ENCODE measurements at regions not wholly inside any gene's neighbourhood (a gene's known extent, or its start where the extent isn't known, plus 50 kb on each side); places are given as distances from the start of the nearest gene placed in this dataset.
"Not testable (repeated sequence)": the region's sequence is repeated elsewhere in the genome, so short reads cannot be mapped to it uniquely, and the experiment has no call there.

- not testable (repeated sequence) for H3K36me3 ChIP-seq; H3K4me3 ChIP-seq; H3K27me3 ChIP-seq; H3K9me3 ChIP-seq; H3K27ac ChIP-seq; H3K4me1 ChIP-seq; DNase-seq (ENCODE audit: low spot score in 2 of 2)
- WGBS, 2 donors: 93 to 100% methylated on average over 1 of the region's 1 CpG
These were observed 132.7 kb downstream of the SNX10 start for GRCh38 chr7:26424319-26424718.

- 67 to 84% methylated on average over 1 of the region's 1 CpG for WGBS, 2 donors
- H3K4me1 ChIP-seq: no peaks in the 10 kb centered on the region
- no peak for DNase-seq (ENCODE audit: low spot score in 2 of 2)
- H3K9me3 ChIP-seq: no peaks in the 10 kb centered on the region
- H3K36me3 ChIP-seq: no peaks in the 10 kb centered on the region
- TF ChIP-seq EP300 (IDR thresholded peaks at IDR 0.05) (no peak), CTCF (IDR thresholded peaks at IDR 0.05) (no peak)
- no peaks in the 10 kb centered on the region for H3K27me3 ChIP-seq
- H3K4me3 ChIP-seq: no peak overlapping the region
- H3K27ac ChIP-seq: no peak overlapping the region
These were observed 134.0 kb downstream of the SNX10 start for GRCh38 chr7:26425655-26426054.

- H3K4me3 ChIP-seq: no peak overlapping the region
- no peak for DNase-seq (ENCODE audit: low spot score in 2 of 2)
- no peaks in the 10 kb centered on the region for H3K27me3 ChIP-seq
- no peaks in the 10 kb centered on the region for H3K36me3 ChIP-seq
- no peaks in the 10 kb centered on the region for H3K9me3 ChIP-seq
- no peak overlapping the region for H3K27ac ChIP-seq
- 40 to 60% methylated on average over 5 of the region's 5 CpGs for WGBS, 2 donors
- TF ChIP-seq EP300 (IDR thresholded peaks at IDR 0.05) (no peak), CTCF (IDR thresholded peaks at IDR 0.05) (no peak), POLR2A (IDR thresholded peaks at IDR 0.05) (no peak)
- no peaks in the 10 kb centered on the region for H3K4me1 ChIP-seq
These were observed 134.4 kb downstream of the SNX10 start for GRCh38 chr7:26426096-26426495.

- Histone ChIP-seq H3K9me3 (no peaks in the 10 kb centered on the region), H3K4me3 (no peak overlapping the region), H3K4me1 (no peaks in the 10 kb centered on the region), H3K27ac (no peak overlapping the region), H3K36me3 (no peaks in the 10 kb centered on the region), H3K27me3 (no peaks in the 10 kb centered on the region)
- no peak for DNase-seq (ENCODE audit: low spot score in 2 of 2)
- WGBS, 2 donors: 82 to 83% methylated on average over 3 of the region's 3 CpGs
- TF ChIP-seq EP300 (IDR thresholded peaks at IDR 0.05): no peak
- no peak for TF ChIP-seq CTCF (IDR thresholded peaks at IDR 0.05)
- no peak for TF ChIP-seq POLR2A (IDR thresholded peaks at IDR 0.05)
These were observed 136.9 kb downstream of the SNX10 start for GRCh38 chr7:26428571-26428970.

GRCh38 chr7:26429168-26429567 is 137.5 kb downstream of the SNX10 start:
- WGBS, 2 donors: 80 to 91% methylated on average over 5 of the region's 5 CpGs
- H3K4me1 ChIP-seq: no peaks in the 10 kb centered on the region

More at GRCh38 chr7:26429168-26429567, 137.5 kb downstream of the SNX10 start:
- no peaks in the 10 kb centered on the region for H3K27me3 ChIP-seq
- no peak for DNase-seq (ENCODE audit: low spot score in 2 of 2)
- no peak overlapping the region for H3K4me3 ChIP-seq
- no peaks in the 10 kb centered on the region for H3K36me3 ChIP-seq
- no peak overlapping the region for H3K27ac ChIP-seq
- no peaks in the 10 kb centered on the region for H3K9me3 ChIP-seq
- TF ChIP-seq POLR2A (IDR thresholded peaks at IDR 0.05) (no peak), EP300 (IDR thresholded peaks at IDR 0.05) (no peak), CTCF (IDR thresholded peaks at IDR 0.05) (no peak)

All from tibial nerve (tissue), 4 donors.